Prostate gland (tissue), 2 donors: ENCODE measurements at regions not wholly inside any gene's neighbourhood (a gene's known extent, or its start where the extent isn't known, plus 50 kb on each side); places are given as distances from the start of the nearest gene placed in this dataset.

ENCODE experiments used
- POLR2AphosphoS5 ChIP-seq: sonication (generic); formaldehyde crosslinking; IDR thresholded peaks from one replicate; pipeline ENCODE4 v1.6.1; 2017; ENCODE audit warnings: antibody characterized with exemption
- TF ChIP-seq, protein P1 (sequence below), 4 experiments: fragments of 200-600 bp in 2 of 4; fragments of 450-650 bp in 2 of 4; sonication (generic) in 2 of 4; IDR thresholded peaks; 1 replicate in 3 of 4; 2 replicates in 1 of 4; pipeline ENCODE4 v1.5.1; 2016 to 2019; ENCODE audit warnings: antibody characterized with exemption in 4 of 4, mild to moderate bottlenecking in 2 of 4, moderate library complexity in 2 of 4

DNA sequence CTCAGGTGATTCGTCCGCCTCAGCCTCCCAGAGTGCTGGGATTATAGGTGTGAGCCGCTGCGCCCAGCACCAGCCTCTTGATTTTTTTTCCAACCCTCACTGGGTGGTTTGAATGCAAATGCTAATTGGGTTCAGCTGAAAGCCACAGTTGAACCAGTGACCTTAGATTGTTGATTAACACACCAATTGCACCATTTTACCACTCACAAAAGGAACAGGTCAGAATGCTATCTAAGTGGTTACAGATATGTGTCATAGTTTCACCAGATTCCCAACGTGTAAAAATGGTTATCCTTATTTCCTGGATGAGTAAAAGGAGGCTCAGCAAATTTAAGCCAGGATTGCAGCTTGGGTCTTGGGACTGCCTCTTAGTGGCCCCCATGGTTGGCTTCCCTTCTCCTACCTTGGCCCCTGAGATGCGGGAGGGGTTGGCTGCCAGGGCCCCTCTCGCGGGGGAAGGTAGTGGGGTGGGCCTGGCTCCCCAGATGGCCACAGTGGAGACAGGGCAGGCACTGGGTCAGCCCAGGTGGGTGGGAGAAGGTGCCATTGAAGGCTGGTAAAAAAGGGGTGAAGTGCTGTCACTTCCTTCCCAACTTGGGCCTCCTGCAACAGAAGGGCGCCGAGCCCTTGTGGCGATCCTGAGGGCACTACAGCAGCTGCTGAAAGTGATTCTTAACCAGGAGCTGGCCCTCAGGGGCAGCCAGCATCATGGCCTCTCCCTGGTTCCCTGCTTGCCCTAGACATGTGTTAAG is 164.9 kb upstream of the HAAO start:
- TF ChIP-seq POLR2AphosphoS5 = no peak
- TF ChIP-seq, protein P1, sequence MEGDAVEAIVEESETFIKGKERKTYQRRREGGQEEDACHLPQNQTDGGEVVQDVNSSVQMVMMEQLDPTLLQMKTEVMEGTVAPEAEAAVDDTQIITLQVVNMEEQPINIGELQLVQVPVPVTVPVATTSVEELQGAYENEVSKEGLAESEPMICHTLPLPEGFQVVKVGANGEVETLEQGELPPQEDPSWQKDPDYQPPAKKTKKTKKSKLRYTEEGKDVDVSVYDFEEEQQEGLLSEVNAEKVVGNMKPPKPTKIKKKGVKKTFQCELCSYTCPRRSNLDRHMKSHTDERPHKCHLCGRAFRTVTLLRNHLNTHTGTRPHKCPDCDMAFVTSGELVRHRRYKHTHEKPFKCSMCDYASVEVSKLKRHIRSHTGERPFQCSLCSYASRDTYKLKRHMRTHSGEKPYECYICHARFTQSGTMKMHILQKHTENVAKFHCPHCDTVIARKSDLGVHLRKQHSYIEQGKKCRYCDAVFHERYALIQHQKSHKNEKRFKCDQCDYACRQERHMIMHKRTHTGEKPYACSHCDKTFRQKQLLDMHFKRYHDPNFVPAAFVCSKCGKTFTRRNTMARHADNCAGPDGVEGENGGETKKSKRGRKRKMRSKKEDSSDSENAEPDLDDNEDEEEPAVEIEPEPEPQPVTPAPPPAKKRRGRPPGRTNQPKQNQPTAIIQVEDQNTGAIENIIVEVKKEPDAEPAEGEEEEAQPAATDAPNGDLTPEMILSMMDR (IDR thresholded peaks at IDR 0.05) = no peak
